ENCODE measurements at regions not wholly inside any gene's neighbourhood (a gene's known extent, or its start where the extent isn't known, plus 50 kb on each side); places are given as distances from the start of the nearest gene placed in this dataset.

GRCh38 chr14:80146941-80147340, 64.4 kb downstream of the DIO2 start:
- no peak for DNase-seq

- no peak for DNase-seq
These were observed 74.9 kb downstream of the DIO2 start for GRCh38 chr14:80136358-80136757.

- DNase-seq, result no peak
These were observed 75.8 kb downstream of the DIO2 start for GRCh38 chr14:80135305-80136088.

GRCh38 chr14:80134321-80134720, 77.0 kb downstream of the DIO2 start:
- no peak for DNase-seq

- DNase-seq, result no peak
These were observed 77.8 kb downstream of the DIO2 start for GRCh38 chr14:80133457-80133856.

GRCh38 chr14:80127466-80127865, 83.8 kb downstream of the DIO2 start:
- no peak for DNase-seq

- DNase-seq, result no peak
These were observed 86.5 kb downstream of the DIO2 start for GRCh38 chr14:80124794-80125193.

- no peak for DNase-seq
These were observed 93.4 kb downstream of the DIO2 start for GRCh38 chr14:80117876-80118275.

- DNase-seq, result no peak
These were observed 95.1 kb downstream of the DIO2 start for GRCh38 chr14:80116157-80116556.

GRCh38 chr14:80110721-80111120, 100.6 kb downstream of the DIO2 start:
- DNase-seq, result peak in 1 of 58 donors; percentile 0

- no peak for DNase-seq
These were observed 102.2 kb downstream of the DIO2 start for GRCh38 chr14:80109055-80109454.

- no peak for DNase-seq
These were observed 102.9 kb downstream of the DIO2 start for GRCh38 chr14:80108430-80108829.

GRCh38 chr14:80105488-80105994, 105.8 kb downstream of the DIO2 start:
- no peak for DNase-seq

GRCh38 chr14:80101835-80102234, 109.5 kb downstream of the DIO2 start:
- DNase-seq, result no peak

GRCh38 chr14:80100681-80101080, 110.6 kb downstream of the DIO2 start:
- DNase-seq, result peak in 46 of 58 donors; percentile 3 to 84 (median 42)

GRCh38 chr14:80095623-80096022, 115.7 kb downstream of the DIO2 start:
- DNase-seq, result no peak

- DNase-seq, result no peak
These were observed 123.9 kb downstream of the DIO2 start for GRCh38 chr14:80087411-80087810.

GRCh38 chr14:80084196-80084595, 127.1 kb downstream of the DIO2 start:
- no peak for DNase-seq

- DNase-seq, result peak in 6 of 58 donors; percentile 0 to 52 (median 2)
These were observed 130.7 kb downstream of the DIO2 start for GRCh38 chr14:80080601-80081000.

- DNase-seq, result peak in 3 of 58 donors; percentile 1 to 5 (median 5)
These were observed 132.8 kb downstream of the DIO2 start for GRCh38 chr14:80078501-80078900.

GRCh38 chr14:80077262-80077661, 134.0 kb downstream of the DIO2 start:
- DNase-seq, result no peak

- no peak for DNase-seq
These were observed 136.3 kb downstream of the DIO2 start for GRCh38 chr14:80074900-80075574.

GRCh38 chr14:80059041-80059440, 152.3 kb downstream of the DIO2 start:
- DNase-seq, result no peak

All from anterior cingulate cortex (tissue), 58 donors.